T-helper 1 cell treated with Interleukin-12 subunit alpha and Interleukin-12 subunit beta and Interleukin-4 antibody, amounts not matched to agents 30 ng/mL and 1 ng/mL, for 36 hours (primary cell): ENCODE measurements at regions not wholly inside any gene's neighbourhood (a gene's known extent, or its start where the extent isn't known, plus 50 kb on each side); places are given as distances from the start of the nearest gene placed in this dataset.
"Not testable (repeated sequence)": the region's sequence is repeated elsewhere in the genome, so short reads cannot be mapped to it uniquely, and the experiment has no call there.

Experiments used
- intact Hi-C: fragments of 100-400 bp; cut with micrococcal nuclease; formaldehyde crosslinking; loops from one replicate; pipeline ENCODE4 v1.15.1; 2024

GRCh38 chr15:99482993-99483392 is 82.8 kb upstream of the MEF2A start:
- intact Hi-C loops: no loop called here

GRCh38 chr15:99485153-99485961 is 80.4 kb upstream of the MEF2A start:
- intact Hi-C loops: no loop called here

- intact Hi-C loops: no loop called here
Observed at GRCh38 chr15:99485992-99486370, 79.8 kb upstream of the MEF2A start.

GRCh38 chr15:99486371-99487336 is 79.1 kb upstream of the MEF2A start:
- intact Hi-C loops: no loop called here

- intact Hi-C loops: no loop called here
Observed at GRCh38 chr15:99487337-99487730, 78.5 kb upstream of the MEF2A start.

- intact Hi-C loops: no loop called here
Observed at GRCh38 chr15:99492275-99492674, 73.5 kb upstream of the MEF2A start.

GRCh38 chr15:99492716-99493115 is 73.1 kb upstream of the MEF2A start:
- intact Hi-C loops: no loop called here

GRCh38 chr15:99493461-99493860 is 72.3 kb upstream of the MEF2A start:
- intact Hi-C loops: no loop called here

- intact Hi-C loops: not testable (repeated sequence)
Observed at GRCh38 chr15:99494536-99495233, 71.1 kb upstream of the MEF2A start.

- intact Hi-C loops: no loop called here
Observed at GRCh38 chr15:99495430-99496301, 70.1 kb upstream of the MEF2A start.

- intact Hi-C loops: no loop called here
Observed at GRCh38 chr15:99496302-99496629, 69.5 kb upstream of the MEF2A start.

- intact Hi-C loops: loop anchor here (5.0 kb wide), 1 partner anchor 200 kb away; no protein-coding TSS in a partner anchor
Observed at GRCh38 chr15:99502182-99502581, 63.6 kb upstream of the MEF2A start.

GRCh38 chr15:99502661-99503060 is 63.1 kb upstream of the MEF2A start:
- intact Hi-C loops: loop anchor here (5.0 kb wide), 1 partner anchor 200 kb away; no protein-coding TSS in a partner anchor

- intact Hi-C loops: loop anchor here (5.0 kb wide), 1 partner anchor 199 kb away; no protein-coding TSS in a partner anchor
Observed at GRCh38 chr15:99503411-99503810, 62.4 kb upstream of the MEF2A start.

GRCh38 chr15:99504071-99504822 is 61.5 kb upstream of the MEF2A start:
- intact Hi-C loops: loop anchor here (5.0 kb wide), 1 partner anchor 198 kb away; no protein-coding TSS in a partner anchor

- intact Hi-C loops: loop anchor here (5.0 kb wide), 2 partner anchors 197 to 262 kb away; no protein-coding TSS in a partner anchor
Observed at GRCh38 chr15:99504823-99505551, 60.8 kb upstream of the MEF2A start.

- intact Hi-C loops: loop anchor here (5.0 kb wide), 1 partner anchor 261 kb away; no protein-coding TSS in a partner anchor
Observed at GRCh38 chr15:99506399-99506798, 59.4 kb upstream of the MEF2A start.

- intact Hi-C loops: loop anchor here (5.0 kb wide), 1 partner anchor 260 kb away; no protein-coding TSS in a partner anchor
Observed at GRCh38 chr15:99507016-99507503, 58.7 kb upstream of the MEF2A start.
